Subcutaneous abdominal adipose tissue (tissue), 5 donors: ENCODE measurements at regions not wholly inside any gene's neighbourhood (a gene's known extent, or its start where the extent isn't known, plus 50 kb on each side); places are given as distances from the start of the nearest gene placed in this dataset.
"Not testable (repeated sequence)": the region's sequence is repeated elsewhere in the genome, so short reads cannot be mapped to it uniquely, and the experiment has no call there.

Source experiments
- H3K27ac ChIP-seq: one replicate; pipeline ENCODE4 v1.7.0; 2013; ENCODE audit warnings: low read depth, mild to moderate bottlenecking, inconsistent platforms, low read length, moderate library complexity
- H3K27me3 ChIP-seq, 5 donors: one replicate each; pipeline ENCODE4 v1.7.0; 2013; ENCODE audit warnings: low read length in 5 of 5, inconsistent platforms in 1 of 5; ENCODE audit not compliant: control insufficient read depth in 5 of 5, insufficient read depth in 4 of 5
- H3K36me3 ChIP-seq, 5 donors: one replicate each; pipeline ENCODE4 v1.7.0; 2013; ENCODE audit warnings: low read length in 5 of 5; ENCODE audit not compliant: control insufficient read depth in 5 of 5, insufficient read depth in 5 of 5
- H3K4me1 ChIP-seq, 5 donors: one replicate each; pipeline ENCODE4 v1.7.0; 2013; ENCODE audit warnings: low read length in 5 of 5, mild to moderate bottlenecking in 3 of 5, moderate library complexity in 1 of 5; ENCODE audit not compliant: control insufficient read depth in 5 of 5, insufficient read depth in 5 of 5
- H3K4me3 ChIP-seq, 5 donors: one replicate each; pipeline ENCODE4 v1.7.0; 2013; ENCODE audit warnings: low read length in 5 of 5, low read depth in 1 of 5
- H3K9ac ChIP-seq, 5 donors: one replicate each; pipeline ENCODE4 v1.7.0; 2013; ENCODE audit warnings: low read length in 5 of 5, mild to moderate bottlenecking in 4 of 5, moderate library complexity in 3 of 5
- H3K9me3 ChIP-seq, 5 donors: one replicate each; pipeline ENCODE4 v1.7.0; 2013; ENCODE audit warnings: low read length in 5 of 5; ENCODE audit not compliant: control insufficient read depth in 5 of 5
- donor health status: healthy.
- donor health status: healthy.
- donor health status: healthy.
- donor health status: healthy.
- donor health status: healthy.

GRCh38 chr15:38756441-38756840 is 191.8 kb upstream of the RASGRP1 start:
- Histone ChIP-seq H3K27ac (no peak overlapping the region), H3K4me1 (no peaks in the 10 kb centered on the region)

DNA sequence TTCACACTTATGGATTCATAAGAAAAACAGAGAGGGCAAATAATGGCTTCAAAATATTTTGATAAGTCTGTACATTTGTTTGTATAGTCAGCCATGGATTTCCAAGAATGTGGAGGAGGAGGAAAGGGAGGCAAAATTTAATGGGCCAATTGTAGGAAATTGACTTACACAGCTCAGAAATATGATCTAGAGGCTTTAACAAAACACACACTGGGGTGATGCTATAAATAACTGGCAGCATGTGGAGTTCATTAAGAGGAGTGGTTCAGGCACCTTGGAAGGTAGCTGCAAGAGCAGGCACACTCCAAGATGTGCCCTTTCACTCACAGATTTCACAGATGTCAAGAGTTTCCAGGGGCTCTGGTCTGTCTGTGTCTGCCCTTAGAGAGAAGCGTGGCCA is 193.4 kb upstream of the RASGRP1 start:
- H3K36me3 ChIP-seq: no peaks in the 10 kb centered on the region
- peaks cover 0 to 7% (median 0%) of the 10 kb centered on the region in 5 donors for H3K27me3 ChIP-seq
- H3K9ac ChIP-seq: no peak overlapping the region
- no peak overlapping the region for H3K27ac ChIP-seq
- H3K4me1 ChIP-seq: no peaks in the 10 kb centered on the region
- H3K9me3 ChIP-seq: no peaks in the 10 kb centered on the region
- no peak overlapping the region for H3K4me3 ChIP-seq

More at GRCh38 chr15:38756441-38756840, 191.8 kb upstream of the RASGRP1 start:
- Histone ChIP-seq H3K4me3 (no peak overlapping the region), H3K27me3 (peaks cover 0 to 7% (median 0%) of the 10 kb centered on the region in 5 donors), H3K9me3 (no peaks in the 10 kb centered on the region), H3K9ac (no peak overlapping the region), H3K36me3 (no peaks in the 10 kb centered on the region)

DNA sequence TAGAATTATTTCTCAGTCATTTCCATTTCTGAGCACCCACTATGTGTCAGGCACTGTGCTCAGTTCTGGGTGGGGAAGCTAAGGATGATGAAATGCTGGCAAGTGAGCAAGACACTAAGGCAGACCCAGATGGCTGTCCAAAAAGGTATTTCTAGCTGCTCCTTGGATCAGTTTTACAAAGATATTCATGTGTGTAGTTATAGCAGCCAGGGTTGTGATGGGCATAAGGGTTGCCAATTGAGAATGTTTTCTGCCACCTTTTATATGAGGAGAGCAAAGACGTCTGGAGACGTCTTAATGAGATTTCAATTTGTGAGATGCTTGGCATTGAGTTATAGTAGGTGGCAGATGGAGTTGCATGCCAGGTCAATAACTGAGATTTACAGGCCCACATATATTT is 197.1 kb upstream of the RASGRP1 start:
- Histone ChIP-seq H3K4me1 (no peaks in the 10 kb centered on the region), H3K9ac (no peak overlapping the region), H3K9me3 (no peaks in the 10 kb centered on the region), H3K4me3 (no peak overlapping the region), H3K36me3 (no peaks in the 10 kb centered on the region), H3K27me3 (no peaks in the 10 kb centered on the region), H3K27ac (no peak overlapping the region)

DNA sequence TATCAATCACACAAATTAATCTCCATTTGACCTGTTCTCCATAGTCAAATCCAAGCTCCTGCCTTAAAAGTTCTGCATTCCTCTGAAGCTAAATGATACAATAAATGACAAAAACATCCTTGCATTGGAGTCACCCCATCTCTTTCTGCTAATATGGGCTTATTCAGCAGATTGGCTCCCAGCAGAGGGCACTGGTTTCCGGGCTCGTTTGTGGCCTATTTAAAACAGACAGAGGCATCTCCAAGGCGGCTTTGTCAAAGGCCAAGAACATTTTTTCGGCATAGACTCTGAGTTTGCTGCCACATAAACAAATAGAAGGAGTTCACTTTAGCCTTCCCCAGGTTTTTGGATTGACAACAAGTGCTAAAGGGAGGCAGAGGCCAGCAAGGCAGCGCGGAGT is 204.4 kb upstream of the RASGRP1 start:
- no peaks in the 10 kb centered on the region for H3K36me3 ChIP-seq
- no peaks in the 10 kb centered on the region for H3K27me3 ChIP-seq
- H3K4me1 ChIP-seq: no peaks in the 10 kb centered on the region
- no peak overlapping the region for H3K4me3 ChIP-seq
- no peak overlapping the region for H3K27ac ChIP-seq
- H3K9me3 ChIP-seq: no peaks in the 10 kb centered on the region
- no peak overlapping the region for H3K9ac ChIP-seq

DNA sequence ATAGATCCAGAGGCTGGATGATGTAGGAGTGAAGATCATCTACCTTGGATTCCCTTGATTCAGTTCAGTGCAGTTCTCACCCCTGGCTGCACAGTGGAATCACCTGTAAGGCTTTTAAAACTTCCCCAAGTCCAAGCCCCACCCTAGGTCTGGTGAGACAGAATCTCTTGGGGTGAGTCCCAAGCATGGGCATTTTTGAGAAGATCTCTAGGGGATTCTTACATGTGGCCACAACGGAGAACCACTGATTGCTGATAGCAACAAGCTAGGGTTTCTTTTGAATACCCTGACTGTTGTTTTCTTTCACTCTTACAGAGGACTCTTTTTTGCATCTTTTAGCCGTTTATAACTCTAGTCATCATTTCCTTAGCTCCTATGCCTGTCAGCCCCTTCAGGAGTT is 204.9 kb upstream of the RASGRP1 start:
- H3K4me3 ChIP-seq: no peak overlapping the region
- no peak overlapping the region for H3K9ac ChIP-seq
- no peak overlapping the region for H3K27ac ChIP-seq
- no peaks in the 10 kb centered on the region for H3K27me3 ChIP-seq
- H3K9me3 ChIP-seq: no peaks in the 10 kb centered on the region
- H3K4me1 ChIP-seq: no peaks in the 10 kb centered on the region
- no peaks in the 10 kb centered on the region for H3K36me3 ChIP-seq

DNA sequence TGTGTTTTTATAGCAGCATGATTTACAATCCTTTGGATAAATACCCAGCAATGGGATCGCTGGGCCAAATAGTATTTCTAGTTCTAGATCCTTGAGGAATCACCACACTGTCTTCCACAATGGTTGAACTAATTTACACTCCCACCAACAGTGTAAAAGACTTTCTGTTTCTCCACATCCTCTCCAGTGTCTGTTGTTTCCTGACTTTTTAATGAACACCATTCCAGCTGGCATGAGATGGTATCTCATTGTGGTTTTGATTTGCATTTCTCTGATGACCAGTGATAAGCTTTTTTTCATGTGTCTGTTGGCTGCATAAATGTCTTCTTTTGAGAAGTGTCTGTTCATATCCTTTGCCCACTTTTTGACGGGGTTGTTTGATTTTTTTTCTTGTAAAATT is 209.5 kb upstream of the RASGRP1 start:
- not testable (repeated sequence) for H3K9me3 ChIP-seq, H3K36me3 ChIP-seq, H3K9ac ChIP-seq, H3K4me1 ChIP-seq, H3K4me3 ChIP-seq, H3K27ac ChIP-seq, H3K27me3 ChIP-seq

GRCh38 chr15:38781196-38781595 is 216.6 kb upstream of the RASGRP1 start:
- Histone ChIP-seq H3K4me1 (no peaks in the 10 kb centered on the region), H3K9me3 (no peaks in the 10 kb centered on the region), H3K36me3 (no peaks in the 10 kb centered on the region), H3K27me3 (no peaks in the 10 kb centered on the region), H3K27ac (no peak overlapping the region), H3K4me3 (no peak overlapping the region), H3K9ac (no peak overlapping the region)

DNA sequence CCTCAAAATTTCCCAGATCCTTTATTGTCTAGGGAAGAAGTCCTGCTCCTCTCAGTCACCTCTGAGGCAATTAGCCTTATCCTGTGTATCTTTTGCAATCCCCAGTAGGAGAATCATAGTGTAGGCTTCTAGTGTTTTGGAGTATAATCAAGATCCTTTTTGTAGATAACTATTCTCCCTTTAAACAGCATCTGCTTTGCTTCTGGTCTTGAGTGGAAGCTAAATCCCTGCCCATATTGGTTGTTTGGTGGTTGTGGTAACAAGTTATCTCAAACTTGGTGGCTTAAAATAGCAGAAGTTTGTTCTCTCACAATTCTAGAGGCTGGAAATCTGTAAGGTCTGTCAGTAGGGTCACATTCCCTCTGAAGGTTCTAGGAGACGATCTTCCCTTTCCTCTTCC is 217.5 kb upstream of the RASGRP1 start:
- Histone ChIP-seq H3K36me3 (no peaks in the 10 kb centered on the region), H3K27ac (no peak overlapping the region), H3K9me3 (no peaks in the 10 kb centered on the region), H3K9ac (no peak overlapping the region), H3K27me3 (no peaks in the 10 kb centered on the region), H3K4me3 (no peak overlapping the region), H3K4me1 (no peaks in the 10 kb centered on the region)

DNA sequence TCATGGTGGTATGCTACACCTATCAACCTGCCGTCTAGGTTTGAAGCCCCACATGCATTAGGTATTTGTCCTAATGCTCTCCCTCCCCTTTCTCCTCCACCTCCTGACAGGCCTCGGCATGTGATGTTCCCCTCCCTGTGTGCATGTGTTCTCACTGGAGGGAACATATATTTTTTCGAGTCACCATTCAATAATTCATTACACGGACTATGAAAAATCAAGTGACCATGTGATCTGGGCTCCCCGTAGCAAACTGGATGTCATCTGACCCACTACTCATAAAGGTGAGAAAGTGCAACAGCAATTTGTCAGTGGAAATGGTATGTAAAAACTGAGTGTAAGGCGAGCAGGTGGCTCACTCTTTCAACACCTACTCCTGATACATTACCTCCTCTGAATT is 224.3 kb upstream of the RASGRP1 start:
- H3K9me3 ChIP-seq: no peaks in the 10 kb centered on the region
- H3K27me3 ChIP-seq: peaks cover 0 to 2% (median 0%) of the 10 kb centered on the region in 5 donors
- H3K9ac ChIP-seq: no peak overlapping the region
- H3K4me1 ChIP-seq: no peaks in the 10 kb centered on the region
- H3K4me3 ChIP-seq: no peak overlapping the region
- no peaks in the 10 kb centered on the region for H3K36me3 ChIP-seq
- no peak overlapping the region for H3K27ac ChIP-seq

GRCh38 chr15:38789566-38789965 is 225.0 kb upstream of the RASGRP1 start:
- H3K4me3 ChIP-seq: no peak overlapping the region

DNA sequence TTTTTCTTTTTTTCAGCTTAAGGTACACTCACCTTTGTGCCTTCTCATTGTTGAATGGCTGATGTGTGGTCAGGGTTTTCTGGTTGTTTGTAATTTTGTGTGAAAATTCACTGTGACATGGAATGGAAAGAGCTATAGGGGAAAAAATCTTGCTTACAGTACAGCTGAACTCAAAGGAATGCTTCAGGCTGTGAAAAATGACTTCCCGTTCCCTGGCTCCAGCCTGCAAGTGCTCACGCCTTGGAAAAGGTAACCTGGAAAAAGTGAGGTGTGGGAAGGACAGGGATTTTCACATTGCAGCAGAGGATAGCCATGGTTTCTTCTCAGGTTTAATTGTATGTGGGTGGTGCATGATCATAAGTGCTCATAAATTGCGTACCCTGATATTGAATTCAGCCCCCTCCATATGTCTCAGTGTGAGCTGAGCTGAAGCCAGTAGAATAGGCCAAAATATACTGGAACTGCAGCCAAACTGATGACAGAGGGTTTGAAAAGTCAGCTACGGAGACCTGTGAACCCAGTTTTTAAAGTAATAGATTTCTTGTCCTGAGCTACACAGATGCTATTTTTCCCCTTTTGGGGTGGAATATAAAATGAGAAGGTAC is 228.7 kb upstream of the RASGRP1 start:
- H3K27ac ChIP-seq: no peak overlapping the region
- no peak overlapping the region for H3K9ac ChIP-seq

More at GRCh38 chr15:38789566-38789965, 225.0 kb upstream of the RASGRP1 start:
- no peaks in the 10 kb centered on the region for H3K9me3 ChIP-seq
- H3K27me3 ChIP-seq: peaks cover 0 to 2% (median 0%) of the 10 kb centered on the region in 5 donors
- no peak overlapping the region for H3K27ac ChIP-seq
- no peaks in the 10 kb centered on the region for H3K36me3 ChIP-seq
- H3K9ac ChIP-seq: no peak overlapping the region
- no peaks in the 10 kb centered on the region for H3K4me1 ChIP-seq

More for the DNA sequence above, 228.7 kb upstream of the RASGRP1 start:
- no peak overlapping the region for H3K4me3 ChIP-seq
- H3K4me1 ChIP-seq: no peaks in the 10 kb centered on the region
- H3K9me3 ChIP-seq: peaks cover 0 to 3% (median 0%) of the 10 kb centered on the region in 5 donors
- peaks cover 0 to 2% (median 0%) of the 10 kb centered on the region in 5 donors for H3K27me3 ChIP-seq
- no peaks in the 10 kb centered on the region for H3K36me3 ChIP-seq
